ENCODE measurements at regions not wholly inside any gene's neighbourhood (a gene's known extent, or its start where the extent isn't known, plus 50 kb on each side); places are given as distances from the start of the nearest gene placed in this dataset.
"Not testable (repeated sequence)": the region's sequence is repeated elsewhere in the genome, so short reads cannot be mapped to it uniquely, and the experiment has no call there.

- no peak overlapping the region for H3K27ac Mint-ChIP-seq
- H3K36me3 Mint-ChIP-seq (ENCODE audit: insufficient read depth): no peaks in the 10 kb centered on the region
- peaks cover 2 to 7% of the 10 kb centered on the region in 2 donors for H3K9me3 Mint-ChIP-seq
- DNase-seq (no peak), ATAC-seq (replicated peaks) (no peak)
- H3K4me3 Mint-ChIP-seq: no peak overlapping the region
- H3K27me3 Mint-ChIP-seq: no peaks in the 10 kb centered on the region
- H3K4me1 Mint-ChIP-seq (ENCODE audit: low read depth in 2 of 2): no peaks in the 10 kb centered on the region
Measured at GRCh38 chr14:48690349-48690748, 895.8 kb downstream of the RPS29 start.

GRCh38 chr14:48686650-48687049 is 899.5 kb downstream of the RPS29 start:
- ATAC-seq (replicated peaks): no peak

GRCh38 chr14:48672506-48672905 is 913.7 kb downstream of the RPS29 start:
- Mint-ChIP-seq H3K36me3 (ENCODE audit: insufficient read depth) (no peaks in the 10 kb centered on the region), H3K4me3 (no peak overlapping the region), H3K4me1 (ENCODE audit: low read depth in 2 of 2) (no peaks in the 10 kb centered on the region), H3K9me3 (peaks cover 13 to 16% of the 10 kb centered on the region in 2 donors), H3K27me3 (no peaks in the 10 kb centered on the region), H3K27ac (no peak overlapping the region)
- ATAC-seq (replicated peaks): no peak
- no peak for DNase-seq

More at GRCh38 chr14:48686650-48687049, 899.5 kb downstream of the RPS29 start:
- no peak for DNase-seq
- H3K9me3 Mint-ChIP-seq: peaks cover 0 to 7% of the 10 kb centered on the region in 2 donors
- H3K27ac Mint-ChIP-seq: no peak overlapping the region
- no peaks in the 10 kb centered on the region for H3K4me1 Mint-ChIP-seq (ENCODE audit: low read depth in 2 of 2)
- H3K27me3 Mint-ChIP-seq: no peaks in the 10 kb centered on the region
- no peak overlapping the region for H3K4me3 Mint-ChIP-seq
- no peaks in the 10 kb centered on the region for H3K36me3 Mint-ChIP-seq (ENCODE audit: insufficient read depth)

- Mint-ChIP-seq H3K4me3 (no peak overlapping the region), H3K27ac (no peak overlapping the region), H3K4me1 (ENCODE audit: low read depth in 2 of 2) (no peaks in the 10 kb centered on the region), H3K27me3 (no peaks in the 10 kb centered on the region), H3K36me3 (ENCODE audit: insufficient read depth) (no peaks in the 10 kb centered on the region), H3K9me3 (peaks cover 14 to 16% of the 10 kb centered on the region in 2 donors)
- DNase-seq (no peak), ATAC-seq (replicated peaks) (no peak)
Measured at GRCh38 chr14:48670939-48671338, 915.2 kb downstream of the RPS29 start.

GRCh38 chr14:48665077-48665784 is 920.9 kb downstream of the RPS29 start:
- no peak overlapping the region for H3K4me3 Mint-ChIP-seq
- H3K27ac Mint-ChIP-seq: no peak overlapping the region
- DNase-seq: no peak
- H3K4me1 Mint-ChIP-seq (ENCODE audit: low read depth in 2 of 2): no peaks in the 10 kb centered on the region
- H3K27me3 Mint-ChIP-seq: no peaks in the 10 kb centered on the region
- H3K36me3 Mint-ChIP-seq (ENCODE audit: insufficient read depth): no peaks in the 10 kb centered on the region
- H3K9me3 Mint-ChIP-seq: peaks cover 2 to 11% of the 10 kb centered on the region in 2 donors
- no peak for ATAC-seq (replicated peaks)

- DNase-seq (no peak), ATAC-seq (replicated peaks) (no peak)
- H3K27me3 Mint-ChIP-seq: no peaks in the 10 kb centered on the region
- H3K36me3 Mint-ChIP-seq (ENCODE audit: insufficient read depth): no peaks in the 10 kb centered on the region
- H3K4me3 Mint-ChIP-seq: no peak overlapping the region
- no peaks in the 10 kb centered on the region for H3K4me1 Mint-ChIP-seq (ENCODE audit: low read depth in 2 of 2)
- peaks cover 2 to 21% of the 10 kb centered on the region in 2 donors for H3K9me3 Mint-ChIP-seq
- H3K27ac Mint-ChIP-seq: no peak overlapping the region
Measured at GRCh38 chr14:48643241-48643640, 942.9 kb downstream of the RPS29 start.

- no peak overlapping the region for H3K27ac Mint-ChIP-seq
- ATAC-seq (replicated peaks): no peak
Measured at GRCh38 chr14:48628870-48629269, 953.5 kb upstream of the MDGA2 start.

GRCh38 chr14:48622980-48623379 is 947.6 kb upstream of the MDGA2 start:
- Mint-ChIP-seq H3K9me3 (peaks cover 5 to 14% of the 10 kb centered on the region in 2 donors), H3K4me1 (ENCODE audit: low read depth in 2 of 2) (no peaks in the 10 kb centered on the region), H3K27ac (no peak overlapping the region), H3K4me3 (no peak overlapping the region), H3K36me3 (ENCODE audit: insufficient read depth) (no peaks in the 10 kb centered on the region), H3K27me3 (no peaks in the 10 kb centered on the region)
- ATAC-seq (replicated peaks): no peak
- no peak for DNase-seq

More at GRCh38 chr14:48628870-48629269, 953.5 kb upstream of the MDGA2 start:
- no peaks in the 10 kb centered on the region for H3K36me3 Mint-ChIP-seq (ENCODE audit: insufficient read depth)
- H3K4me3 Mint-ChIP-seq: no peak overlapping the region
- no peaks in the 10 kb centered on the region for H3K4me1 Mint-ChIP-seq (ENCODE audit: low read depth in 2 of 2)
- peaks cover 7 to 23% of the 10 kb centered on the region in 2 donors for H3K9me3 Mint-ChIP-seq
- no peak for DNase-seq
- no peaks in the 10 kb centered on the region for H3K27me3 Mint-ChIP-seq

GRCh38 chr14:48618057-48618456 is 942.7 kb upstream of the MDGA2 start:
- ATAC-seq (replicated peaks) (no peak), DNase-seq (no peak)
- Mint-ChIP-seq H3K4me3 (no peak overlapping the region), H3K9me3 (no peaks in the 10 kb centered on the region), H3K4me1 (ENCODE audit: low read depth in 2 of 2) (no peaks in the 10 kb centered on the region), H3K36me3 (ENCODE audit: insufficient read depth) (no peaks in the 10 kb centered on the region), H3K27me3 (no peaks in the 10 kb centered on the region), H3K27ac (no peak overlapping the region)

GRCh38 chr14:48616931-48617330 is 941.5 kb upstream of the MDGA2 start:
- peaks cover under 1 to 1% of the 10 kb centered on the region in 2 donors for H3K9me3 Mint-ChIP-seq
- no peak overlapping the region for H3K27ac Mint-ChIP-seq
- DNase-seq: no peak
- H3K4me3 Mint-ChIP-seq: no peak overlapping the region
- H3K36me3 Mint-ChIP-seq (ENCODE audit: insufficient read depth): no peaks in the 10 kb centered on the region
- no peaks in the 10 kb centered on the region for H3K4me1 Mint-ChIP-seq (ENCODE audit: low read depth in 2 of 2)
- ATAC-seq (replicated peaks): no peak
- H3K27me3 Mint-ChIP-seq: no peaks in the 10 kb centered on the region

- Mint-ChIP-seq H3K27ac (no peak overlapping the region), H3K9me3 (peaks cover 1 to 11% of the 10 kb centered on the region in 2 donors)
Measured at GRCh38 chr14:48615618-48616017, 940.2 kb upstream of the MDGA2 start.

GRCh38 chr14:48614003-48614402 is 938.6 kb upstream of the MDGA2 start:
- no peak for ATAC-seq (replicated peaks)

More at GRCh38 chr14:48615618-48616017, 940.2 kb upstream of the MDGA2 start:
- DNase-seq: no peak
- Mint-ChIP-seq H3K36me3 (ENCODE audit: insufficient read depth) (no peaks in the 10 kb centered on the region), H3K4me3 (no peak overlapping the region), H3K27me3 (no peaks in the 10 kb centered on the region), H3K4me1 (ENCODE audit: low read depth in 2 of 2) (no peaks in the 10 kb centered on the region)
- ATAC-seq (replicated peaks): no peak

GRCh38 chr14:48606960-48607359 is 931.6 kb upstream of the MDGA2 start:
- ATAC-seq (replicated peaks); DNase-seq: not testable (repeated sequence)
- peaks cover 15 to 19% of the 10 kb centered on the region in 2 donors for H3K9me3 Mint-ChIP-seq

More at GRCh38 chr14:48614003-48614402, 938.6 kb upstream of the MDGA2 start:
- no peak overlapping the region for H3K4me3 Mint-ChIP-seq
- H3K4me1 Mint-ChIP-seq (ENCODE audit: low read depth in 2 of 2): no peaks in the 10 kb centered on the region
- peaks cover 4 to 20% of the 10 kb centered on the region in 2 donors for H3K9me3 Mint-ChIP-seq
- no peaks in the 10 kb centered on the region for H3K36me3 Mint-ChIP-seq (ENCODE audit: insufficient read depth)
- no peak overlapping the region for H3K27ac Mint-ChIP-seq
- DNase-seq: no peak
- H3K27me3 Mint-ChIP-seq: no peaks in the 10 kb centered on the region

GRCh38 chr14:48598458-48598857 is 923.1 kb upstream of the MDGA2 start:
- DNase-seq: no peak
- no peak for ATAC-seq (replicated peaks)
- H3K4me3 Mint-ChIP-seq: no peak overlapping the region

More at GRCh38 chr14:48606960-48607359, 931.6 kb upstream of the MDGA2 start:
- H3K27ac Mint-ChIP-seq; H3K36me3 Mint-ChIP-seq (ENCODE audit: insufficient read depth); H3K27me3 Mint-ChIP-seq; H3K4me1 Mint-ChIP-seq (ENCODE audit: low read depth in 2 of 2); H3K4me3 Mint-ChIP-seq: not testable (repeated sequence)

More at GRCh38 chr14:48598458-48598857, 923.1 kb upstream of the MDGA2 start:
- no peaks in the 10 kb centered on the region for H3K9me3 Mint-ChIP-seq
- no peaks in the 10 kb centered on the region for H3K4me1 Mint-ChIP-seq (ENCODE audit: low read depth in 2 of 2)
- no peak overlapping the region for H3K27ac Mint-ChIP-seq
- no peaks in the 10 kb centered on the region for H3K36me3 Mint-ChIP-seq (ENCODE audit: insufficient read depth)
- H3K27me3 Mint-ChIP-seq: no peaks in the 10 kb centered on the region
